ENCODE measurements at regions not wholly inside any gene's neighbourhood (a gene's known extent, or its start where the extent isn't known, plus 50 kb on each side); places are given as distances from the start of the nearest gene placed in this dataset.

DNA sequence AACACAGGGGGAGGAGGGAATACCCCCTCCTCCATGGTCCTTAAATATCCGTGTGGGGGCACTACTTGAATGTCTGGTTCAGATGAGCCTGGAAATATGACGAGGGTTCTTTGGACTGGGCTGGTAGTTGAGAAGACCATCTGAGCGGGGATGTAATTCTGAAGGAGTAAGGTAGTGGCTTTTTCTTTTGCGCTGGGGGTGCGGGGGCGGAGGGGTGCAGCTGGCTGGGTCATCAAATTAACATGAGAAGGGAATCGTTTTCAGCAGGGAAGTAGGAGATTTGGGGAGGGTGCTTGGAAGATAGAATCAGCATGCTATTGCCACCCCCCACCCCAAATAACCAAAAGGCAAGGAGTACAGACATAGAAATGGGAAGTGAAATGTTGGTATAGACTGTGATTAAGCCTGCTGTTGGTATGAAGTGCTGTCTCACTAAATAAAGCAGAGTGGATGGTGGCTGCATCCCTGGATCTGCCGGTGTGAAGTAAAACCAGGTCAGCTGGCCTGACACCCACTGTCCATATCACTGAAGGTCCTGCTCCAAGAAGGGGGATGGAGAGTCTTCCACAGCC, 121.9 kb upstream of the HSD17B12 start:
- no peak for DNase-seq
- TF ChIP-seq, protein P1, sequence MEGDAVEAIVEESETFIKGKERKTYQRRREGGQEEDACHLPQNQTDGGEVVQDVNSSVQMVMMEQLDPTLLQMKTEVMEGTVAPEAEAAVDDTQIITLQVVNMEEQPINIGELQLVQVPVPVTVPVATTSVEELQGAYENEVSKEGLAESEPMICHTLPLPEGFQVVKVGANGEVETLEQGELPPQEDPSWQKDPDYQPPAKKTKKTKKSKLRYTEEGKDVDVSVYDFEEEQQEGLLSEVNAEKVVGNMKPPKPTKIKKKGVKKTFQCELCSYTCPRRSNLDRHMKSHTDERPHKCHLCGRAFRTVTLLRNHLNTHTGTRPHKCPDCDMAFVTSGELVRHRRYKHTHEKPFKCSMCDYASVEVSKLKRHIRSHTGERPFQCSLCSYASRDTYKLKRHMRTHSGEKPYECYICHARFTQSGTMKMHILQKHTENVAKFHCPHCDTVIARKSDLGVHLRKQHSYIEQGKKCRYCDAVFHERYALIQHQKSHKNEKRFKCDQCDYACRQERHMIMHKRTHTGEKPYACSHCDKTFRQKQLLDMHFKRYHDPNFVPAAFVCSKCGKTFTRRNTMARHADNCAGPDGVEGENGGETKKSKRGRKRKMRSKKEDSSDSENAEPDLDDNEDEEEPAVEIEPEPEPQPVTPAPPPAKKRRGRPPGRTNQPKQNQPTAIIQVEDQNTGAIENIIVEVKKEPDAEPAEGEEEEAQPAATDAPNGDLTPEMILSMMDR (IDR thresholded peaks at IDR 0.05 in 4 of 5, conservative IDR thresholded peaks at IDR 0.05 in 1 of 5): no peak
- TF ChIP-seq POLR2A (IDR thresholded peaks at IDR 0.05): no peak
- in situ Hi-C loops (cut with MboI; ENCODE audit: low sequenced_read_pairs in 4 of 4) (no loop called here), intact Hi-C loops (cut with DNase I; ENCODE audit: low total_unique reads) (no loop called here)
- no peak overlapping the region for H3K27ac ChIP-seq
- H3K9me3 ChIP-seq: no peaks in the 10 kb centered on the region
- ATAC-seq: no peak
- H3K27me3 ChIP-seq: peaks cover 20 to 50% (median 42%) of the 10 kb centered on the region in 3 donors
- no peak overlapping the region for H3K4me3 ChIP-seq
- peaks cover 7 to 8% of the 10 kb centered on the region in 2 donors for H3K4me1 ChIP-seq
- H3K36me3 ChIP-seq: no peaks in the 10 kb centered on the region

DNA sequence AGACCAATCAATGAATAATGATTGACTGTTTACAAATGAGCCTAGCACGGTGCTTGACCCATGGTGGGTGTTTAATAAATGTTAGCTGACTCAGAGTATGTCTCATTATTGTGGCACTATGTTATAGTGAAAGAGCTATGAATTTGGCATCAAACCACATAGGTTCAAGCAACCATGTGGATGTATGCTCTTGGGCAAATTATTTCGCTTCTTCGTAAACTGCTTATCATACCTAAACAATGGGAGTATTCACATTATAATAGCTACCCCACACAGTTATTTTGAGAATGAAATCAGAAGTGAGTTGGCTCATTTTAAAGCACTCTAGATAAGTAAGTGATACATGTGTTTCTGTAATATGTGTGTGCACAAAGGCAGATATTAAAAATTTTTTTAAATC, 118.7 kb upstream of the HSD17B12 start:
- Histone ChIP-seq H3K4me1 (peaks cover 0 to 2% of the 10 kb centered on the region in 2 donors), H3K9me3 (no peaks in the 10 kb centered on the region), H3K36me3 (no peaks in the 10 kb centered on the region), H3K27me3 (peaks cover 4 to 35% (median 24%) of the 10 kb centered on the region in 3 donors), H3K4me3 (no peak overlapping the region), H3K27ac (no peak overlapping the region)
- in situ Hi-C loops (cut with MboI; ENCODE audit: low sequenced_read_pairs in 4 of 4): loop anchor here in 1 of 4 donors (5.0 kb wide), 1 partner anchor 65 kb away; no protein-coding TSS in a partner anchor
- no peak for DNase-seq
- TF ChIP-seq POLR2A (IDR thresholded peaks at IDR 0.05): no peak
- no peak for ATAC-seq
- intact Hi-C loops (cut with DNase I; ENCODE audit: low total_unique reads): no loop called here

DNA sequence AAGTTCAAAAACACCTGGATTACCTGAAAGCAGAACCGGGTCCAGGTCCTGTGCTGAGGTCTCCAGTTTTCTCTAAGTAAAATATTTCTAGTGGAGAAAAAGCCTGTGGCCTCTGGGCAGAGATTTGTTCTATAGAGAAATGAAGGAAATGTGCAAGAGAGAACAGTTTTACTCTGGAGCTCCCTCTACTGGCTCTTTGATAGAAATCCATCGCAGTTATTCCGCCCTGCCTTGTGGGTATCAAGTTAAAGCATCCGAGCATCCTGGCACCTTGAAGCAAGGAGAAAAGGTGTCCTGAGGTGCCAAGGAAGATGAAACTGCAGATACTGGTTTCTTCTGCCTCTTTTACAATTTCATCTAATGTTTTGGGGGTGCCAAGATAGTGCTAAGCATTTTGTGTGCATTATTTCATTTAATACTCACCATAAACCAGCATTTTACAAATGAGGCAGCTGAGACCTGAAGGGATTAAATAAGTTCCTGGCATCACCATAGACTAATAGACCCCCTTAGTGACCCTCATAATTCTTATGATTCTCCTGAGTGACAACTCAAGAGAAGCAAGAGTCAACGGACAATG, 113.1 kb upstream of the HSD17B12 start:
- intact Hi-C loops (cut with DNase I; ENCODE audit: low total_unique reads) (no loop called here), in situ Hi-C loops (cut with MboI; ENCODE audit: low sequenced_read_pairs in 4 of 4) (no loop called here)
- no peak for DNase-seq
- Histone ChIP-seq H3K36me3 (no peaks in the 10 kb centered on the region), H3K4me1 (no peaks in the 10 kb centered on the region), H3K27ac (no peak overlapping the region), H3K9me3 (no peaks in the 10 kb centered on the region), H3K27me3 (peaks cover 4 to 13% (median 11%) of the 10 kb centered on the region in 3 donors), H3K4me3 (no peak overlapping the region)
- ATAC-seq: peak in 1 of 2 donors; percentile 58
- TF ChIP-seq, protein P1 (IDR thresholded peaks at IDR 0.05 in 4 of 5, conservative IDR thresholded peaks at IDR 0.05 in 1 of 5): peak; percentile 9 to 64 (median 40)
- TF ChIP-seq POLR2A (IDR thresholded peaks at IDR 0.05): no peak

DNA sequence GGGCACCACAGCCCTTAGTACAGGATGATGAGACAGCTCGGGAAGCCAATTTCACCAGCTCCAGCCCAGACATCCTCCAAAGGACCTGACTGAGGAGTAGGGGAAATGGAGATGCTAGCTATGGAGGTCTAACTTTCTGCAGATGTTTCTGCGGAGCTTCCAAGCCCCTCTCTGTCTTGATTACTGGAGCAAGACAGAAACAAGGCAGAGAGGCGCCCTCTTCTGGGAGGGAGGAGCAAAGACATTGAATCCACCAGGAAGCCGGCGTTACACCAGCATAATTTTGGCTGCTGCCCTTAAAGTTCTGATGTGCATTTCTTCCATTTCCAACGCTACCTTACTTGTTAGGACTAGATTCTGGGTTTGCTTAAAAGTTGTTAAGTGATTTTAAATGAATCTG, 107.3 kb upstream of the HSD17B12 start:
- Histone ChIP-seq H3K36me3 (no peaks in the 10 kb centered on the region), H3K4me3 (no peak overlapping the region), H3K9me3 (no peaks in the 10 kb centered on the region), H3K4me1 (peaks cover 27 to 39% of the 10 kb centered on the region in 2 donors), H3K27ac (no peak overlapping the region), H3K27me3 (peaks cover 43 to 54% (median 51%) of the 10 kb centered on the region in 3 donors)
- no peak for ATAC-seq
- no peak for TF ChIP-seq POLR2A (IDR thresholded peaks at IDR 0.05)
- TF ChIP-seq, protein P1 (IDR thresholded peaks at IDR 0.05 in 4 of 5, conservative IDR thresholded peaks at IDR 0.05 in 1 of 5): peak in 2 of 5 experiments; percentile 12 to 34
- in situ Hi-C loops (cut with MboI; ENCODE audit: low sequenced_read_pairs in 4 of 4) (loop anchor here in 1 of 4 donors (10.0 kb wide), 1 partner anchor 142 kb away; no protein-coding TSS in a partner anchor), intact Hi-C loops (cut with DNase I; ENCODE audit: low total_unique reads) (loop anchor here (5.0 to 10.0 kb wide), 4 partner anchors 81 to 262 kb away; partner anchors contain the start of gene HSD17B12)
- DNase-seq: no peak

DNA sequence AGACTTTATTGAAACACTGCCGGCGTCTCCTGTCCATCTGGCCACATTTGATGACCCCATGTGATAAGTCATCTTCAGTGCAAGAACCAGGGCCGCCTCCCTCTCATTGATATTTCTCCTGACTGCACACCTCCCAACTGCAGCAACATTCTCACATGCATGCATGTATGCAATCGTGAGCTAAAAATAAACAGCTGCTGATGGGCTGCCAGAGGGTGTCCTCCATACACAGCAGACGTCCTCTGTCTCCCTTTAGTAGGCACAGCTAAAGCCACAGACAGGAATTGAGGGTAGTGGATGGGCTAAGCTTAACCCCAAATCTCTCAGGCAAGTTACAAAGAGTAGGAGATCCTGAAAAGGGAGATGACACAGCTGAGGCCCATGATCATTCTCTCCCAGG, 106.7 kb upstream of the HSD17B12 start:
- intact Hi-C loops (cut with DNase I; ENCODE audit: low total_unique reads): loop anchor here (5.0 to 10.0 kb wide), 4 partner anchors 82 to 261 kb away; partner anchors contain the start of gene HSD17B12
- DNase-seq (peak; percentile 17 to 65), ATAC-seq (peak; percentile 91 to 92)
- H3K36me3 ChIP-seq: no peaks in the 10 kb centered on the region
- no peak overlapping the region for H3K27ac ChIP-seq
- peaks cover 27 to 44% of the 10 kb centered on the region in 2 donors for H3K4me1 ChIP-seq
- no peaks in the 10 kb centered on the region for H3K9me3 ChIP-seq
- TF ChIP-seq, protein P1 (IDR thresholded peaks at IDR 0.05 in 4 of 5, conservative IDR thresholded peaks at IDR 0.05 in 1 of 5): no peak
- TF ChIP-seq POLR2A (IDR thresholded peaks at IDR 0.05): no peak
- peaks cover 49 to 59% (median 57%) of the 10 kb centered on the region in 3 donors for H3K27me3 ChIP-seq
- H3K4me3 ChIP-seq: no peak overlapping the region
- in situ Hi-C loops (cut with MboI; ENCODE audit: low sequenced_read_pairs in 4 of 4): loop anchor here in 1 of 4 donors (10.0 kb wide), 1 partner anchor 141 kb away; no protein-coding TSS in a partner anchor
